Prostate gland (tissue), 2 donors: ENCODE measurements at regions not wholly inside any gene's neighbourhood (a gene's known extent, or its start where the extent isn't known, plus 50 kb on each side); places are given as distances from the start of the nearest gene placed in this dataset.

Source experiments
- POLR2A ChIP-seq: fragments of 450-650 bp; IDR thresholded peaks from one replicate; pipeline ENCODE4 v1.6.1; 2016; ENCODE audit warnings: antibody characterized with exemption, mild to moderate bottlenecking
- TF ChIP-seq, protein P1 (sequence below), 4 experiments: fragments of 200-600 bp in 2 of 4; fragments of 450-650 bp in 2 of 4; sonication (generic) in 2 of 4; IDR thresholded peaks; 1 replicate in 3 of 4; 2 replicates in 1 of 4; pipeline ENCODE4 v1.5.1; 2016 to 2019; ENCODE audit warnings: antibody characterized with exemption in 4 of 4, mild to moderate bottlenecking in 2 of 4, moderate library complexity in 2 of 4

DNA sequence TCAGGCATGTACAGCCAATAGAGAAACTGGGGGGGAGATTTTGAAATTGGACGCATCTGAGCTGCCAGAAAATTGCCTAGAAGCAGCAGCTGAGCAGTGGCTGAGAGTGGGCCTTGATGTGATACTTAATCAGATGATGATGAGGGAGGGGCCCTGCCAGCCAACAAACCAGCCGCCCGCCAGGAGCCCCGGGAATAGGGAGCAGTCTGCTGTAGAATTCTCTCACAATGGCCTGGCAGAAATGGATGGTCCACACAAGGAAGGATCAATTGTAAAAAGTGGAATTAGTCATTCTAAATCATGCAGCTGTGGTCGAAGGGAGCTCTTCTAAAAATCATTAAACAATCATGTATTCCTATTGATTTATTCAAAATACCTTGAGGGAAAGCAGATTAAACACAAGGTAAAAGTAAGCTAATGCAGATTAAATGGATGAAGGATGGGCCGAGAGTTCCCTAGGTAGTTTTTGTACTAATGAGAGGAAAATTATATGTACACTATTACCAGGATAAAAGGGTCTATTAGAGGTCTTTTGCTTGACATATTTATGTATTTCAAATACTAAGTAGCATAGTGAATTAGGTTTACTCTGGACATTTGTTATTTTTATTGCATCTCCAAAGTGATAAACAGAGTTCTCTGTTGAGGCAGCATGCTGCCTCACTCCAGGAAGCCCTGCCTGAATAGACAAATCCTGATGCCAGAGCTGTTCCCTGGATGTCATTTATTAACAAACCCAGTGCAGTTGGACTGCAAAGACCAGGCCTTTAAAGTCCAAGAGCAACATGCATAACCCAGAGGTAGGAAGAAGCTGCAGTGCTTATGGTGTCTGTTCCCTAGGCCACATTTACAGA lies 91.3 kb downstream of the NKX6-1 start:
- TF ChIP-seq, protein P1, sequence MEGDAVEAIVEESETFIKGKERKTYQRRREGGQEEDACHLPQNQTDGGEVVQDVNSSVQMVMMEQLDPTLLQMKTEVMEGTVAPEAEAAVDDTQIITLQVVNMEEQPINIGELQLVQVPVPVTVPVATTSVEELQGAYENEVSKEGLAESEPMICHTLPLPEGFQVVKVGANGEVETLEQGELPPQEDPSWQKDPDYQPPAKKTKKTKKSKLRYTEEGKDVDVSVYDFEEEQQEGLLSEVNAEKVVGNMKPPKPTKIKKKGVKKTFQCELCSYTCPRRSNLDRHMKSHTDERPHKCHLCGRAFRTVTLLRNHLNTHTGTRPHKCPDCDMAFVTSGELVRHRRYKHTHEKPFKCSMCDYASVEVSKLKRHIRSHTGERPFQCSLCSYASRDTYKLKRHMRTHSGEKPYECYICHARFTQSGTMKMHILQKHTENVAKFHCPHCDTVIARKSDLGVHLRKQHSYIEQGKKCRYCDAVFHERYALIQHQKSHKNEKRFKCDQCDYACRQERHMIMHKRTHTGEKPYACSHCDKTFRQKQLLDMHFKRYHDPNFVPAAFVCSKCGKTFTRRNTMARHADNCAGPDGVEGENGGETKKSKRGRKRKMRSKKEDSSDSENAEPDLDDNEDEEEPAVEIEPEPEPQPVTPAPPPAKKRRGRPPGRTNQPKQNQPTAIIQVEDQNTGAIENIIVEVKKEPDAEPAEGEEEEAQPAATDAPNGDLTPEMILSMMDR (IDR thresholded peaks at IDR 0.05): no peak
- no peak for TF ChIP-seq POLR2A
